AG09319 (cell line): ENCODE measurements at regions not wholly inside any gene's neighbourhood (a gene's known extent, or its start where the extent isn't known, plus 50 kb on each side); places are given as distances from the start of the nearest gene placed in this dataset.
"Not testable (repeated sequence)": the region's sequence is repeated elsewhere in the genome, so short reads cannot be mapped to it uniquely, and the experiment has no call there.

Experiments used
- DNase-seq: peaks from one replicate; pipeline ENCODE4 v3.0.0-alpha.2; 2010; ENCODE audit warnings: low read depth; ENCODE audit errors: extremely low read depth
- TF ChIP-seq, protein P1 (sequence below): IDR thresholded peaks from 2 replicates; pipeline ENCODE4 v1.5.1; 2011; ENCODE audit warnings: low read depth, mild to moderate bottlenecking, inconsistent platforms, low read length, moderate library complexity

DNA sequence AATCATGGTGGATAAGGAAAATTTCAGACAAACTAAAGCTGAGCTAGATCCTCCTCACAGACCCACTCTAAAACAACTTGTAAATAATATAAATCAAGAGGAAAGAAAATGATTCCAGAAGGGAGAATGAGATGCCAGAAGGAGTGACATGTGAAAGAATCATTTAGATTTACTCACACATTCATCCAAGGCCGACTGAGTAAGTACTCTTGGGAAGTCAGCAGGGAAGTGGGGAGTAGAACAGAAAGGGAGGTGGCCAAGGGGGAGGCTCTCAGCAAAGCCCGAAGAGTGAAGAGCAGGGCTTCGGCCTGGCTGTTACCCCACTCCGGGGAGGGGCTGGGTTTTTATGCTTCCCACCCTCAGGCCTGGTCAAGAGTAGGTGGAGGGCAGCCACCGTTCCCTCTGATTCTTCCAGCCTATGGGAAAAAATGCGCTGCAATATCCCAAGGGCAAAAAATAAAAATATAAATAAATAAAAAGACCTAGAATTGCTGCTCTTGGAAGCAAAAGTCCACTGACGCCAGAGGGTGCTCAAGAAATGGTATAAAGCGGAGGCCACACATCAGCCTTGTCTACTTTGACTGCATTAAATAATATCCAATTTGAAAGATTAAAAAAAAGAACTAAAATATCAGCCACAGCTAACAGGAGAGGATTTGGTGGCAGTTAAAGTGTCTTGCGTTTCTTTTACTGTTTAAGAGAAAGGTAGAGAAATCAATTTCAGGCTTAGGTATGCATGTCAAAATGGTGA lies 110.2 kb upstream of the COL5A1 start:
- DNase-seq, result no peak
- TF ChIP-seq, protein P1, sequence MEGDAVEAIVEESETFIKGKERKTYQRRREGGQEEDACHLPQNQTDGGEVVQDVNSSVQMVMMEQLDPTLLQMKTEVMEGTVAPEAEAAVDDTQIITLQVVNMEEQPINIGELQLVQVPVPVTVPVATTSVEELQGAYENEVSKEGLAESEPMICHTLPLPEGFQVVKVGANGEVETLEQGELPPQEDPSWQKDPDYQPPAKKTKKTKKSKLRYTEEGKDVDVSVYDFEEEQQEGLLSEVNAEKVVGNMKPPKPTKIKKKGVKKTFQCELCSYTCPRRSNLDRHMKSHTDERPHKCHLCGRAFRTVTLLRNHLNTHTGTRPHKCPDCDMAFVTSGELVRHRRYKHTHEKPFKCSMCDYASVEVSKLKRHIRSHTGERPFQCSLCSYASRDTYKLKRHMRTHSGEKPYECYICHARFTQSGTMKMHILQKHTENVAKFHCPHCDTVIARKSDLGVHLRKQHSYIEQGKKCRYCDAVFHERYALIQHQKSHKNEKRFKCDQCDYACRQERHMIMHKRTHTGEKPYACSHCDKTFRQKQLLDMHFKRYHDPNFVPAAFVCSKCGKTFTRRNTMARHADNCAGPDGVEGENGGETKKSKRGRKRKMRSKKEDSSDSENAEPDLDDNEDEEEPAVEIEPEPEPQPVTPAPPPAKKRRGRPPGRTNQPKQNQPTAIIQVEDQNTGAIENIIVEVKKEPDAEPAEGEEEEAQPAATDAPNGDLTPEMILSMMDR, result peak; percentile 17

DNA sequence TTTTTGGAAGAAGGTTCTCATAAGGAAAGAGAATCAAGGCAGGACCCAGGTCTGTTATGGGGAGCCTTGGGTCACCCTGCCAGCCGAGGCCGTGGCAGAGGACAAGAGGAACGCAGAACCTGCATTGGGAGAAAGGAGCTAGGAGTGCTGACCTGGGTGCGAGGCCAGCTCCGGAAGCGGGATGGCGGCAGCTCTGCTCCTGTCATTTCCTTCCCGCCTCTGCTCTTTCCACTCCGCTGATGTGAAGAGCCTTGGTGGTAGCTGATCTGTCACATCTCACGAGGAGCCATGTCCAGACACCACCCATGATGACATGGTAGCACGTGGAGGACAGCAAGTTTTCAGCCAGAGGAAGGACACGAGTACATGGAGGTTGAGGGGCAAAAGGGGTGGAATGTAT lies 109.5 kb upstream of the COL5A1 start:
- DNase-seq, result no peak
- TF ChIP-seq, protein P1, result no peak

DNA sequence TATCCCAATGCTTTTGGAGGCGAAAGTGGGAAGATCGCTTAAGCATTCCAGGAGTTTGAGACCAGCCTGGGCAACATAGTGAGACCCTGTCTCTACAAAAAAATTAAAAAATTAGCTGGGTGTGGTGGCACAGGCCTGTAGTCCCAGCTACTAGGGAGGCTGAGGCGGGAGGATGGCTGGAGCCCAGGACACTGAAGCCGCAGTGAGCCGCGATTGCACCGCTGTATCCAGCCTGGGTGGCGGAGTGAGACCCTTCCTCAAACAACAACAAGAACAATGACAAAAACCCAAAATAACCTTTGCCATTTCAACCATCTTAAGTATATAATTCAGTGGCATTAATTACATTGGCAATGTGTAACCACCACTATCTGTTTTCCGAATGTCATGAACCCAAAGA lies 108.9 kb upstream of the COL5A1 start:
- not testable (repeated sequence) for DNase-seq

DNA sequence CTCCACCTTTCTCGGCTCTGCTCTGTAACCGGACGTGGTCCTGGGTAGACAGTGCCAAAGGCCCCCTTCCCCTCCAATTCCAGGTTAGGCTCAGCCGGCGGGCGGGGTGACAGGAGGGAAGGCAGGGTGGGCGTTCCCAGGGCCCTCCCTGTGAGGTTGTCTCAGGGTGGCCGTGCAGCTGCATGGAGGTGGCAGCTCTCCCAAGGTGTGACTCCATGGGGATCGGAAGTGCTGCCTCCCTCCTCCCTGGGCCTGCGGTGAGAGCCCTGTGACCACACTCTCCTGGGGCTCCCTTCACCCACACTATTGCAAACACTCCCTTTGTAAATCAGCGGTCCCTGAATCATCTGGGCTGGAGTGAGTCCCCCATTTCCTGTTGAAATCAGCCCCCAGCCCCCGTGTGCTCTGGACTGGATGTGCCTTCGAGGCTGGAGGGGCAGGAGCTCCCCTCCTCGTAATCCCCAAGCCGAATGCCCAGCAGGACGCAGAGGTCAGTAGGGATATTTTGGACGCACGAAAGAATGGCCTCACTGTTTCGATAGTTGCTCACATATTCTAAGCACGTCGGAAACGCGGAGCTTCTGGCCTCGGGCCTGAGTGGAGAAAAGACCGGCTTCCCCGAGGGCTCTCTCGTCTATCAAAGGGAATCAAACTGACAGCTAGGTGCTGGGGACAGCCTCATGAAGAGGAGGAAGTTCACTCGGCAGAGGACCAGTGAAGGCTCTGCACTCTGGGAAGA lies 107.6 kb upstream of the COL5A1 start:
- no peak for DNase-seq
- TF ChIP-seq, protein P1, result no peak

DNA sequence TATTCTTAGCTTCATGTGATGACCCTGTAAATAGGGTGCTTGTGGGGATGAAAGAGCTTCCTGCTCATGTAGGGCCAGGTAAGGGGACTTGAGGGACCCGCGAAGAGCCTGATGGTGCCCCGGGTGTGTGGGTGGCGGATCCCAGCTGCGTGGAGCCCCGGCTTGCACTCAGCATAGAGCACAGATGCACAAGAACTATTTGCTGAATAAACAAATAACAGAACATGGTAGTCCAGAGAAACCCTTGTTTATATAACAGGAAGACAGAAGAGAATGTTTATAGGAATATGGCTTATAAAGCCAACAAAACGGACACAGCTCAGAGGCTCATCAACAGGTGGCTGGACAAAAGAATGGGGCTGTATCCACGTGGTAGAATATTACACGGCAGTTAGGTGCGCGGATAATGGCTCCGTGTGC lies 106.9 kb upstream of the COL5A1 start:
- TF ChIP-seq, protein P1, result no peak
- no peak for DNase-seq

DNA sequence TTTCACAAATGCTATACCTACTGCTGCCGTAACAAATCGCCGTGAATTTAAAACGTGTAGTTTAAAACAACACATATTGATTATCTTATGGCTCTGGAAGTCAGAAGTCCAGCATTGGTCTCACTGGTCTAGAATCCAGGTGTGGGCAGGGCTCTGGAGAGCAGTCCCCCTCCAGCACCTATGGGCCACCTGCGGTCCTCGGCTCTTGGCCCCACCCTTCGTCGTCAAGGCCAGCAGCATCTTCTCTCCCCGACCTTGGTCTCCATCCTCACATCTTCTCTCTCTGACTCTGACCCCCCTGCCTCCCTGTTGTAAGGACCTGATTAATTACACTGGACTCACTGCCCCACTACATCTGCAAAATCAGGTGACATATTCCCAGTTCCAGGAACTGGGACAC lies 106.4 kb upstream of the COL5A1 start:
- no peak for DNase-seq
- TF ChIP-seq, protein P1, result no peak

DNA sequence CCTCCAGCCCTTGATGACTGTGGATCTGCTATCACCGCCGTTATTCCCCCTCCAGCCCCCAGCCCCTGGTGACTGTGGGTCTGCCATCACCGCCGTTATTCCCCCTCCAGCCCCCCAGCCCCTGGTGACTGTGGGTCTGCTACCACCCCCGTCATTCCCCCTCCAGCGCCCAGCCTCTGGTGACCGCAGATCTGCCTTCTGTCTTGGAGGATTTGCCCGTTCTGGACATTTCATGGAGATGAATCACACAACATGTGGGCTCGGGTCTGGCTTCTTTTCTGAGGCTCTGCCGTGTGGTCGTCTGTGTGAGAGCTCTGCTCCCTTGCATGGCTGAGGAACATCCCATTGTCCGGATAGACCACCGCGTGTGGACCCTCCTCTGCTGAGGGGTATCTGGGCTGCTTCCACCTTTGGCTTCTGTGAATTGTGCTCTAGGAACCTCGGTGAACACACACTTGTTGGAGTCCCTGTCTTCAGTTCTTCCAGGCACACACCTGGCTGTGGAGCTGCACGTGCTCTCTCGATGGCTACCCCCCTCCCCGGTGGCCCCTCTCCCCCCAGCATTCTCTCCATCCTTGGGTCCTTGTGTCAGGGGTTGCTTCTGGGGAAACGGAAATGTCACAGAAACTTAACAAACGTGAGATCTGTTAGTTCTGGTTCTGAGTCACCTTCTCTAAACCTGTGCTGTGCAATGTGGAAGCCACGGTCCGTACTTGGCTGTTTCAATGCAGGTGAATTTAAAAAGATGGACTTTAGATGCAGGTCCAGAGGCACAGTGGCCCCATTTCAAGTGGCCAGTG lies 105.3 kb upstream of the COL5A1 start:
- TF ChIP-seq, protein P1, result no peak
- DNase-seq, result no peak
